ENCODE measurements at regions not wholly inside any gene's neighbourhood (a gene's known extent, or its start where the extent isn't known, plus 50 kb on each side); places are given as distances from the start of the nearest gene placed in this dataset.
A peak's percentile ranks its signal among the peaks of the same experiment; 100 is the strongest.

DNA sequence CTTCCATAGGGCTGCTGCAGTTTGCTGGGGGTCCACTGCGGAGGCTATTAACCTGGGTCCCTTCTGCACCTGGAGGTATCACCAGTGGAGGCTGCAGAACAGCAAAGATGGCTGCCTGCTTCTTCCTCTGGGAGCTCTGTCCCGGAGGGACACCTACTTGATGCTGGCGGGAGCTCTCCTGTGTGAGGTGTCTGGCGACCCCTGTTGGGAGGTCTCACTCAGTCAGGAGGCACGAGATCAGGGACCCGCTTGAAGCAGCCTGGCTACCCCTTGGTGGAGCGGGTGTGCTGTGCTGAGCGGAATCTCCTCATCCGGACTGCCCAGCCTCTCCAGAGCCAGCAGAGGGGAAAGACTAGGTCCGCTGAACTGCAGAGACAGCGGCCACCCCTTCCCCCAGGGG is 56.0 kb upstream of the CTXND1 start:
- no peak for DNase-seq

DNA sequence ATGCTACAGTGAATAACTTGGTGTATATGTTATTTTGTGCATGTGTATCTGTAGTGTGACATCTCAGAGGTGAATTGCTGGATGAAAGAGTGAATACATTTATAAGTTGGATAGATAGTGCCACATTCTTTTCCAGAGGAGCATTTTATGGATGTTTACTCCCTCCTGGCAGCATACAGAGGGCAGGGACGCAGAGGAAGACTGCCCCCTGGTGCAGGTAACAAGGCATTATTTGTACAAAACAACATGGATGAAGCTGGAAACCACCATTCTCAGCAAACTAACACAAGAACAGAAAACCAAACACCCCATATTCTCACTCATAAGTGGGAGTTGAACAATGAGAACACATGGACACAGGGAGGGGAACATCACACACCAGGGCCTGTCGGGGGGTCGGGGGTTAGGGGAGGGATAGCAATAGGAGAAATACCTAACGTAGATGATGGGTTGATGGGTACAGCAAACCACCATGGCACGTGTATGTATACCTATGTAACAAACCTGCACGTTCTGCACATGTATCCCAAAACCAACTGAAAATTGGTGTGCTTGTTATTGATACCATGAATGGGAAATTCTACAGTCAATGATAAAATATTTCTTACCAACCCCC is 57.9 kb upstream of the CTXND1 start:
- DNase-seq, result peak; percentile 7

DNA sequence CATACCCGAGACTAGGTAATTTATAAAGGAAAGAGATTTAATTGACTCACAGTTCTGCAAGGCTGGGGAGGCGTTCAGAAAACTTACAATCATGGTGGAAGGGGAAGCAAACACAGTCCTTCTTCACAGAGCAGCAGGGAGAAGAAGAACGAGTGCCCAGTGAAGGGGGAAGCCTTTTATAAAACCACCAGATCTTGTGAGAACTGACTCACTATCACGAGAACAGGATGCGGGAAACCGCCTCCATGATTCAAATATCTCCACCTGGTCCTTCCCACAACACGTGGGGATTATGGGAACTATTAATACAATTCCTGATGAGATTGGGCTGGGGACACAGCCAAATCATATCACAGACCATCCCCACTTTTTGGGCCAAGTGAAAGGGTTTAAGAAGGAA is 58.8 kb upstream of the CTXND1 start:
- no peak for DNase-seq

DNA sequence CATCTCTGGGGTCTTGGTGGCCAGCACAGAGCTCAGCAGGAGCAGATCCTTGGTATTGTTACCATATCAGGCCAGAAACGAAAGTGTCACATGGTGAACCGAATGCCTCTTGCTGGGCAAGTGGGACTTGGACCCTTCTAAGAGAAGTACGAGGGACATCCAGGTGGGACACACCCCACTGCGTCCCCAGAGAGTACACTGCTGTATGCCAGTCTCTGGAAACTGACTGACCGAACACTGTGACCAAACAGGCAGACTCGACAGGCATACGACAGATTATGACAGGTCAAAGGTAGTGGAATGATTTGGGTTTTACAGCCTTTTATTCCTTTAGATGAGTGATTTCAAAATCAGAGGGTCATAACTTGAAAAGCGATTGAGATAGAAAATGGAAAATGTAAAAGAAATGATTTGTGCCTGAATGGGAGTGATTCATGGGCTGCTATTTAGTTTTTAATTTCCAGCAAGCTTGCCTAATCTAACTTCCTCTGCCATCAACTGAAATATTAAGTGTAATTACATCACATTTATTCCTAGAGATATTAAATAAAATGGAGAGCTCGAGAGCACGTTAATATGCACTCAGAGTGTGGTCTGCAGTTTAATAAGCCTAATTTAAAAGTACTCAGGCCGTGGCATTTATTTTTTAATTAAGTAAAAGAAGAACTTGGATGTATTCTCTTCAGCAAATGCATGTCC is 63.4 kb upstream of the CTXND1 start:
- DNase-seq, result no peak

DNA sequence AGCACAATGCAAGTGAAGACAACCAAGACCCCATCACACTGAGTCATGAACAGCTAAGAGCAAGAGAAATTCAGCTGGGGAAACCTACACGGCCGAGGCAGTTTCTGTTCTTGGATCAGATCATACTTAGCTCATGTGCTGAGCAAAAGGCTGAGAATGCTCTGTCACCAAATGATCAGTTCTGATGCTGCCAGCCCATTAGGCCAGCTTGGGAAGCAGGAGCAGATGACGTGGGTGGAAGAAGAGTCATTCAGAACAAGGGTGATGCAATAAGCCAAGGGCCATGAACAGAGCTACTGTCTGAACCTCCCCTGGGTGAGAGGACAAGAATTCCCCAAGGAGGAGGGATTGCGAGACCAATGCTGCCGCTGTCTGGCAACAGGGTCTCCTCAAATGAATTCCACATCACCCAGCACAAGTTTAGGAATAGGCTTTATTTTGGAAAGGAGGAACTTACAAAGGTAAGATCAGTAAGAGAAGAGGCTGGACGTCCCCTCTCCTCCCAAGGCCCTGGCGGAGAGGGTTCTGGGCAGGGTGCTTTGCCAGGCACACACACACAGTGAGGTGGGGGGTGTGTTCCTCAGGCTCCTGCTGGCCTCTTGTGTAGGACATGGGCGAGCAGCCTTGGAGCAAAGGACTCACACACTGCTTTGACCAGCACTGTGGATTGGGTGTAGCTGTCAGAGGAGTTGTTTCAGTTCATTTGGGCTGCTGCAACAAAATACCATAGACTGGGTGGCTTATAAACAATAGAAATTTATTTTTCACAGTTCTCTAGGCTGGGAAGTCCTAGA is 65.6 kb upstream of the CTXND1 start:
- peak; percentile 94 for DNase-seq

DNA sequence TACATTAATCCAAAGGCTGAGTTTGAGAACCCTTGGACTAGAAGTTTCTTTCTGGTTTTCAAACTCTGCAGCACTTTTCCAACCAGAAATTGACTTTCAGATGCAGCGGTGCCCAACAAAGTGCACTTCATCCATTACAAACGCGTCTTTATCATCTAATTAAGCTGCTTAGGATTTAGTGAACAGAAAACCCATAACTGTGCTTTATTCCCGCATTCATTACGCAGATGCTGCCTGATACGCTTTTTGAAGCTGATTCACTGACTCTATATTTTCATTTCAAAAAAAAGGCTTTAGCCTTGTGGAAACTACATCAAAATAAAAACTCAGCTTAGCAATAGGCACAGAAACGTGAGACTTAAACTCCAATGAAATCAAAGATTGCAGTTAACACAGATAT is 69.8 kb upstream of the CTXND1 start:
- DNase-seq, result no peak

DNA sequence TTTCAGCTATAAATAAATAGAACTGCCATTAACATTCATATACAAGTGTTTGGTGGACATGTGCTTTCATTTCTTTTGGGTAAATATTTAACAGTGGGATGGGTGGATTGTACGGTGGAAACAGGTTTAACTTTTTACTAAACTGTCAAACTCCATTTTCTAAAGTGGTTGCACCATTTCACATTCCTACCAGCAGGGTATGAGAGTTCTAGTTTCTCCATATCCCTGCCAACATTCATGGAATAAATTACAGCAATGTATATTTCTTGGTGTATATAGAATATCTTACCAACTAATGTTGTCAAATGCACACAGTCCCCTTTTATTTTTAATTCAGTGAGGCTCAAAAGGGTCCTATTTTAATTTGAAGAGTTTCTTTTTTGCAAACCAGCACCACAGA is 71.3 kb upstream of the CTXND1 start:
- no peak for DNase-seq

DNA sequence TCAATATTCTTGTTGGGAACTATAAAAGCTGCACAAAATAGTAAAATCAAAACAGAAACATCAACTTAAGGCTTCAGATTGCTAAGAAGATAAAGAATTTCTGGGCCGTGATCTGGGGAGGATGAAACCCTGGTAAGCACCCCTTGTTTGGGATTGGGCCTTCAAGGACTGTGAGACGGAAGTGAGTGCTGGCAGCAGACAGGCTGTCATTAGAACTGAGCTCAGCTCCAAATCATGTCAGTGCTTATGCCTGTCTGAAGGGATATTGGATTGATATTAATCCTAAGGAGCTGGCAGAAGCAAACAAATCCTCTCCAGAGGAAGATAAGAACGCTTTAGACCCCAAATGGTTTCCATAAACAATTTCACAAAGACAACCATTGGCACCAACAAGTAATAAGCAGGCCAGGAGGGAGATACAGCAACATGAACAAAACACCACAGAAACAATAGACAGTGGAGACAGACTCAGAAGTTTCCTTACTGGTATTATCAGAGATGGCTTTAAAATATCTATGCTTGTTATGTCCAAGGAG is 72.6 kb upstream of the CTXND1 start:
- DNase-seq, result no peak

DNA sequence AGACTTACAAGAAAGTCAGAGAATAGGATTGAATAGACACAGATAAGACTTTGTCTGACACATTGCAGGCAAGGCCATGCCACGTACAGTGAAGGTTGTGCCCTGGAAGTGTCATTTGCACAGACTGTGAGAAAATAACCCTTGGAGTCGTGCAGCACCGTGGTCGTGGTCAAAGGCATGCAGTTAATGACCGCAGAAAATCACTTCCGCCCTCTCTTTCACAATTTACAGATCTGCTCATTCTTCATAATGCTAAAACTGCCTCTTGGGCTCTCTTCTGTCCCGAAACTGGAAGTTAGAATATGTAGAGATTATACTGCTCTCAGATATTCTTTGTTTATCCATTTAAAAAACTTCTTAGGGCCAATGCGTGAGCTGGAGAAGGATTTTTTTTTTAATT is 73.2 kb upstream of the CTXND1 start:
- no peak for DNase-seq

DNA sequence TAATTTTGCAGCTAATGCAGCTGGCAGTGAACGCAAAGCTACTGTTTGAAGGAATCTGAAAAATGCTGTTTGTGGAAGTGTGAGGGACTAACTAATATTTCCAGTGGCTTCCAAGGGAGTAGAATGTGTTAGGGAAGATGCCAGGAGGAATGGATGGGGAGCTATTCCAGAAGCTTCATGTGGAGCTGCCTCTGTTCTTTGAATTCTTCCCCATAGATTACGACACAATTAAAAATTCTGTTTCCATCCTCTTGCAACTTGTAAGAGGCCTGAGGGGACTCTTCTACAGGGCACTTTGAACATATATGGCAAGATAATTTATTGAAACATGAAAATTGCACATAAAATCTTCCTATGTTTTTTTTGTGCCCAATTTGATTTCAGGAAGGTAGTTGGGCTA is 74.3 kb upstream of the CTXND1 start:
- DNase-seq, result no peak

DNA sequence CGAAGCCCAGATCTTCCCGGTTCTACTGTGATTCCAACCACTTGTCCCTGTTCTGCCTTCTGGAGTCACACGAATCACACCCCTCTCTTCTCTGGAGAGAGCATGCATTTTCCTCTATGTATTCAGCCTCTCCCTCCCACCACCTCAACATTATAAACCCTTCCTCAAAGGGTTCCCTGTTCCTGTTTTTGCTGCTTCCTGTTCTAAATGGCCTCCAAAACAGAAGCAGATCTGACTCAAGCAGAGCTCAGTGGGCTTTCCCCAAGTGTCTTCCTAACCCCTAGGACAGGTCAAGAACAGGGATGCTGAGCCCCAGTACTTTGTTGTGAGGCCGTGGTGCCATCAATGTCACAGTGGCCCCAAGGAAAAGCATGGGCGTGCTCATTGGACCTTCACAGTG is 75.7 kb upstream of the ARNT2 start:
- no peak for DNase-seq

DNA sequence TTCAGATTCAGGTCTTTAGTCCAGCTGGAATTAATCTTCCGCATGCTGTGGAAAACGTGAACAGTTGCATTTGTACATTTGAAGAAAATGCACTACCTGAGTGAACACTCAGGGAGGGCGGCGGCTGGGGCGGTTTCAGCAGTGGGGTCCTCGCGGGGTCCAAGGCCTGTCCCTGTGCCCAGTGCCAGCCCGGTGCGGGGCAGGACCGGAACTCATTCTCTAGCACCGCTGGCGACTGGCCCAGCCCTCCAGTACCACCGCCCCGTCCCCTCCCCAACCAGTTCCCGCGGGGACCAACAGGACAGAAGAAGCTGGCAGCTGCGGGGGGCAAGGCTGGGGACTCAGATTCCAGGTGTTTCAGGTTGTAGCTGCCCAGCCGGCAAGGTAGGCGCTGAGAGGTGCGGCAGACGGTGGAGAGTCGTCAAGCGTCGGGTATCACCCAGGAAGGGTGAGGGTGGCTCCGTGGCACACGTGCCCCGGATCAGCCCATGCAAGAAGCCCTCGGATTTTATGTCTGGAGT is 72.2 kb upstream of the ARNT2 start:
- no peak for DNase-seq

DNA sequence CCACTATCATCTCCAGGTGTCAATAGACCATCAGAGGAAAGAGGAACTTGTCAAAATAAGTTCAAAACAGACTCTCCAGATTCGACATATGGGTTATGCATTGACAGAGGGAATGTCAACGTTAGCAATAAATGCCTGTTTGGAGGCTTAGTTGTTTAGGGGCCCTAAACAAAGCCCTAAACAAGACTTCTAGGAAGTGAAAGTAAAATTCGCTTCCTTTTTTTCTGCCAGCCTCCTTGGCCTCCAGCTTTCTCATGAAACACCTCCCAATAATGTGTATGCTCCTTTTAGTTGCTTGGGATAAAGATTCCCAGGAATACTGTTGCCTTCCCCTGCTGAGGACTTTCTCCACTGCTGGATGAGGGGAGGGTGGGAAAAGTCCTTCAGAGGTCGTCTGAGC is 70.9 kb upstream of the ARNT2 start:
- DNase-seq, result no peak

DNA sequence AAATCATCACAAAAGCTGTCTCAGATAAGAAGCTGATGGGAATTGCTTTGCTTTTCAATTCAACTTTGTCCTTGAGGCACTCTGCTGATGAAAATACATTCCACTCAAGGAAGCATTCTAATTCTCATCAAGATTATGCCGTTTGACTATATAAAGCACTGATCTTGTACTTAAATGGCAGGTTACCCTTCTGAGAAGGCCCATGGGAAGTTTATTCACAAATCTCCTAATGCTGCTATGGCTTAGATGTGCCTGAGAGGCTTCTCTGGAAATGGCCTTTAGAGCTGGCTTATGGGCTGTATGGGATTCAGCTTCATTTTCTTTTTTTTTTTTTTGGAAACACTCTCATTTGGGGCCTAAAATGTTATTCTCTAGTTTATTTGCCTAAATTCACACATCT is 69.7 kb upstream of the ARNT2 start:
- no peak for DNase-seq

DNA sequence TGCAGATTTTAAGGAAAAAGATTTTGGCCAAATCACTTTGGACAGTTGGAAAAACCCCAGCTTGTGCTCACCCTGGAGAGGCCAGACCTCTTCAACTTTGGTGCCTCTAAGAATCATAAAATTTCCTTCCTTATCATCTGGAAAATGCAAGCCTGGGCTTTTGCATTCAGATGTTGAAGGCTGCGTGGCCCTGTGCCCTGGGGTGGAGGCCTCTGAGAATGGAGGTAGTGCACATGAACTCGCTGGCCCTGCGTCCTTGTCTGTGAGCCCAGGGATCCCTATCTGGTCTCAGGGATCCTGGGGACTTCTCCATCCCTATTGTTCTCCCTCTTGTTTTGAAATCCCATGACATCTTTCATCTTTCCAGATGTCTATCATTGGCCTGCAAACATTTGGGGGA is 64.6 kb upstream of the ARNT2 start:
- DNase-seq, result no peak

DNA sequence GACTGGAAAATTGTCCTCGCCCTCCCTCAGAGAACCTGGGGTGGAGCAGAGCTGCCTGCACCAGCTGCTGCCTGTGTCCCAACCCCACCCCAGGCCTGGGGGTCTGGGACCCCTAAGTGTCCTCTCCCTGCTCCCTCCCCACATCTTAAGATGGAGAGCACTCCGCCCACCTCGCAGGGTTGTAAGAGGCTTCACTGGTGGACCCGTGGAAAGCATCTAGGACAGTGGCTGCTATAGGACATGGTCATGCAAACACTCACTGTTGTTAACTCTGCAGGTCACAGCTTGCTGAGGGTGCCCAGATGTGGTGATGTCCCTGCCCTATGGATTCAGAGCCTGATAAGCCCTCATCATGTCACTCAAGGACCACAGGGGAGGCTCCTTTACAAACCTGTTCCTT is 62.0 kb upstream of the ARNT2 start:
- DNase-seq, result no peak

DNA sequence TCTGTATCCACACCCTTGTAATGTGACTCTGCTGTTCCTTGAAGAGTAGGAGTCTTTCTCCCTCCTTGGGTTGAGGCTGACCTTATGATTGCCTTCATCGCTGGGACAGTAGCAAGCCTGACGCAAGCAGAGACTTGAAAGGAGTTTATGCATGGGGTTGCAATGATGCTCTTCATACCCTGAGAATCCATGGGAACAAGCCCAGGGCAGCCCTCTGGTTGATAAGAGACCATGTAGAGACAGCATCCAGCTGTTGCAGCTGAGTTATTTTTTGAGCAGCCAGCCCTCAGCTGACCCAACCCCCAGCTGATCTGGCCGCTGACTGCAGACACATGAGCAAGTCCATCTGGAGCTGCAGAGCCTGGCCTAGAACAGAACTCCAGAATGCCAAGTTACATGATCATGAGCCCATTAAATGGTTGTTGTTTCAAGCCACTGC is 60.6 kb upstream of the ARNT2 start:
- DNase-seq, result no peak

DNA sequence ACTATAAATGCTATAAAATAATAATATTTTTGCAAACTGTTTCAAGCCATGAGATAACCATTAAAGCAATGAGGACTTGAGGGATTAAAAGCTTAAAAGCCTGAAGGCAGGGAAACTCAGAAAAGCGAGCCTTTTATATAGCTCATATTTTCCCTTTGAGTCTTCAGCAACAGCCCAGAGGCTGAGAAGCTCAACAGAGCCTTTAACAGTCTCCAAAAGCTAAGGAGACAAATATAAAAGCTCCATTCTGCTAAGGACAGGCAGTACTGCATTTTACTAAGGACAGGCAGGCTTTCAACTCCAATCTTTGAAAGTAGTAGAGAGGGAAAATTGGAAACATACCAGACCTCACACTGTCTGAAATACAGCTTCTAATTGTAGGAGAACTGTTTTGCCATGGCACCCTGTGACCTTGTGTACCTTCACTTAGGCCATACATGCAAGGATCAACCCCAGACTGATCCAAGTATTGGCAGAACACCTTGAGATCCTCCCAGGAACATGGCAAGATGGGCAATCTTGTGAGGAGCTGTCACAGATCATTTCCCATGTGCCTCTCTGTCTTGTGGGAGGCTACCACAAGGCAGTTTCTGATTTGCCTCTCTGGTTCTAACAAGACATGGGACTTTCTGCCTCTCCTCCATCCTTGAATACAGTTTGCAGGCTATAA is 53.1 kb upstream of the ARNT2 start:
- no peak for DNase-seq

Measured in fibroblast of skin of right quadriceps (primary cell).